ENCODE measurements at regions not wholly inside any gene's neighbourhood (a gene's known extent, or its start where the extent isn't known, plus 50 kb on each side); places are given as distances from the start of the nearest gene placed in this dataset.

- no peak for DNase-seq (ENCODE audit: low read depth)
Observed at GRCh38 chr4:24637173-24637572, 52.8 kb upstream of the DHX15 start.

DNA sequence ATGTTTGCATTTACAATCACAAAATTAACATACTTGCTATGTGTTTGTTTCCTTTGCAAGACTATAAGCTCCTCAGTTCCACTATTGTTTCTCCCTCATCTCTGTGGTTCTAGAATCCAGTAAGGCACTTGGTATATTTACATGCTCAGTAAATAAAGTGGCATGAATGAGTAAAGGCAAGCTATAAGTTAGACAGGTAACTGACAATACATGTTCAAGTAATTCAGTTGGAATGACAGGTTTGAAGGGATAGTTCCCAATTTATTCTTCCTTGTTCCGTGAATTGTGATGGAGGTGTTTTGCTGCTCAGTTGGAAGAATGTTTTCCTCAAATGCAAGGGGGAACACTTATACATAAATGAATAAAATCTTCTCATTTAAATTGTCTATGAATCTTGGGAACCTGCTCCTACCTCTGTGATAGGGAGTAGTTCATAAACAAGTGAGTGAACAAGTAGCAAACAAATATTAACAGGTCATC lies 54.1 kb upstream of the DHX15 start:
- DNase-seq (ENCODE audit: low read depth): no peak

DNA sequence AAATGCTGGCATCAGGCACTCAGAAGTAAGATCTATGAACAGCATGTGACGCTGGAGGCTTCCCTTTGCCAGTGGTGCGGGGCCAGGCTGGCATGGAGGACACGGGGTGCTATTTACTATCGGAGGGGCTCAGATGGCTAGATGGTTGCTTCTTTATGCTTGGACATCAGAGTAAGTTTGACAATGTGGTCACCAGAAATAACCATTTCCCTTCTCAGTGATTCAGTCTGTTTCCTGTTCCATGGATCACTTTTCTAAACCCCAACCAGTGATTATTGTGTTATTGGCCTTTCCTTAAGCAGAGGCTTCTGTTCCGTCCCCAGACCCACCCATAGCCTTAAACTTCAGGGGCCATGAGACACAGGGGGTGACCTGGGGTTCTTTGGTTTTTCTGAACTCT lies 55.4 kb upstream of the DHX15 start:
- DNase-seq (ENCODE audit: low read depth): no peak

- no peak for DNase-seq (ENCODE audit: low read depth)
Observed at GRCh38 chr4:24640366-24640765, 56.0 kb upstream of the DHX15 start.

GRCh38 chr4:24642981-24643547 lies 58.7 kb upstream of the DHX15 start:
- peak; percentile 43 for DNase-seq (ENCODE audit: low read depth)

GRCh38 chr4:24643774-24644520 lies 59.6 kb upstream of the DHX15 start:
- peak; percentile 17 for DNase-seq (ENCODE audit: low read depth)

DNA sequence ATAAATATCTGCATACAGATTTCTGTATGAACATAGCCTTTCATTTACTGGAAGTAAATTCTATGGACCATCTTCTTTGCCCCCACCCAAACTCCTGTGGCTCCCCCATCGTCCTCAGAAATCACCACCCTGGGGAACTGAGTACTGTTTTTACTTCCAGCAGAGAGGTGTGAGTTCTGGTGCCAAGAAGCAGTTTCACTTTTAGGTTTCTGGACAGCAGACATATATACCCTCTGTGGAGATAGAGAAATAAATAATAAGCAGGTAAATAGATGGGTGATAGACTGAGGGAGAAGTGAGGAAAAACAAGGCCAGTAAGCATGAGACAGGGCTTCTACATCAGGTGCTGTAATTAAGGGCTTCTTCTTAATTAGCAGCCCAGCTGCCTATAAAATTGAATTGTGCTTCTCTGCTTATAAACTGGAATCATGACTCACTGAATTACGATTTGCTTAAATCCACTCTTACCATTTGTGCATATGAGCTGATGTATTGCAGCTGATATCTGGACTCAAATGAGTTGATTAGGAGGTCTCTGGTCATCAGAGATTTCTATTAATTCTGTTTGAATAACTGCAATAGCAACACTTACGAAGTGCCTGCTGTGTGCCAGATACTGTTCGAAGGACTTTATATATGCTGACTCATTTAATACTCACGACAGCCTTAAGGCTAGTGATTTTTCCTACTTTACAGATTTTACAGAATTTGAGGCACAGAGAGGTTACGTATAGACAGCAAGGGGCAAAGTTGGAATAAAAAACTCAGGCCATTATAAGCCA lies 60.8 kb upstream of the DHX15 start:
- no peak for DNase-seq (ENCODE audit: low read depth)

GRCh38 chr4:24645765-24646550 lies 61.6 kb upstream of the DHX15 start:
- DNase-seq (ENCODE audit: low read depth): no peak

- no peak for DNase-seq (ENCODE audit: low read depth)
Observed at GRCh38 chr4:24646798-24647460, 62.6 kb upstream of the DHX15 start.

- DNase-seq (ENCODE audit: low read depth): no peak
Observed at GRCh38 chr4:24650849-24651640, 66.7 kb upstream of the DHX15 start.

GRCh38 chr4:24655326-24655725 lies 71.0 kb upstream of the DHX15 start:
- DNase-seq (ENCODE audit: low read depth): no peak

DNA sequence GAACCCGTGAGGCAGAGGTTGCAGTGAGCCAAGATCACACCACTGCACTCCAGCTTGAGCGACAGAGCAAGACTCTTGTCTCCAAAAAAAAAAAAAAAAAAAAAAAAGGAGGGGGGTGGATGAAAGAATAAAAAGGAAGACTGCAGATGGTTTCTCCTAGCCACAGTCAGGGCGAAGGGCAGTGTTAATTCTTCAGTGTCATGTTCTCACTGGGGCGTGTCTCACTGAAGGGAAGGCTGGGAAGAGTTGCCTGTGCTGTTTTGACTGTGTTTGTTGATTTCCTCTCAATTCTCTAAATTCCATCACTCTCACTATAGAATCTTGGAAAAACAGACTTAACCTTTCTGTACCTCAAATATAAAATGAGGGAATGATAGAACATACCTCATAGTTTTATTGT lies 71.6 kb upstream of the DHX15 start:
- no peak for DNase-seq (ENCODE audit: low read depth)

DNA sequence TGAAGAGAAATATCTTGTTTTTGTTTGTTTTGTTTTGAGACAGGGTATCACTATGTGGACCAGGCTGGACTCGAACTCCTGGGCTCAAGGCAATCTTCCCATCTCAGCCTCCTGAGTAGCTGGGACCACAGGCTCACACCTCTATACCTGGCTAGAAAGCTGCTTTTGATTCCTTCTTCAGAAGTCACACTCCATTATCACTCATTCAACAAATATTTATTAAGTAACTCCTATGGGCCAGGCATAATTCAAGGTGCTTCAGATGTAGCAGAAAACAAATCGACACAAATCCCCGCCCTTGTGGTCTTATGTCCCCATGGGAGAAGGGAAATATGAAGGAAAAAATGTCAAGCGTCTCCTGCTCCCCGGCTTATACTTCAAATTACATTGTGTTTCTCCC lies 72.6 kb upstream of the DHX15 start:
- no peak for DNase-seq (ENCODE audit: low read depth)

- peak; percentile 67 for DNase-seq (ENCODE audit: low read depth)
Observed at GRCh38 chr4:24657768-24658617, 73.6 kb upstream of the DHX15 start.

DNA sequence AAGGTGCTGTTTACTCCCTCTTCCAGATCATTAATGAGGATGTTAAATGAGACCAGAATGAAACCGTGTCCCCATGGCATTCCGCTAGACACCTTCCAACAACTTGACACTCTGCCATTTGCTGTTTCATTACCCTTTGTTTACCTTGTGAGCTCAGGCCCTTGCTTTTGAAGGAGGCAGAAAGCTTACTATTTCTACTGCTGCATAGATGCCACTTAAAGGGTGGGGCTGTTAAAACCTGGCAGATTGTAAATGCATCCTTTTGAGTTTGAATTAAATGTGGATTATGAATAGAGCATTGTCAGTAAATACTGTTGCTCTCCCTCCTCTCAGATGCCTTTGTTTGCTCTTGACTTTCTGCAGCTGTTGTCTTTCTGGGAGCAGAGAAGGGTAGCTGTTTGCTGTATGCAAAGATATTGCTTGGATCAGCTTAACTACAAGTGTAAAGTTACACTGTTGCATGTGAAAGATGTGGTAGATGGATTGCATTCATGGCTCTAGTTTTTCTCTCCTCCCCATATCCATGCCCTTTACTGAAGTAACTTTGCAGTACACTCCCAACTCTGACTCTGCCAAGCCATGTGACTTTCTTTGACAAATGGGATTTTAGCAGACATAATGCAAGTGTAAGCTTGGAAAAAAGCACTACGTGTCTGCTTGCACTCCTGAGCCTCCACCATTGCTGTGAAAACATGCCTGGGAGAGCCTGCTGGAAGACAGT lies 75.0 kb upstream of the DHX15 start:
- DNase-seq (ENCODE audit: low read depth): peak; percentile 20

- no peak for DNase-seq (ENCODE audit: low read depth)
Observed at GRCh38 chr4:24662056-24662455, 77.7 kb upstream of the DHX15 start.

DNA sequence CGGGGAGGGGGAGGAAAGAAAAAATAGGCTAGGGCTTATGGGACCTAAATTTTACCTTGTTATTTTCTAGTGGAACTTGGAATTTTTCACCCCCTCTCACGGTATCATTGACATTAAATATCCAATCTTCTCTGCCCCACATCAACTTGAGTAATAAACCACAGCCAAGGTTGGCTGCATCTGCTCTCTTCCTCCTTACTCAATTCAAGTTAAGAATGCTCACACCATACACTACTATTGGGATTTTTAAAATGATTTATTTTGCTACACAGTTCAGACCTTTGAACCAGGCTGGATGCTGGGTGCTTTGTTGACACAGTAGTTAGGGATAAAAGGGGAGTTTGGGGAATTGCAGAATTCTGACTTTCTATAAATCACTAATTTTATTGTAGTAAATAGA lies 78.2 kb upstream of the DHX15 start:
- DNase-seq (ENCODE audit: low read depth): no peak

DNA sequence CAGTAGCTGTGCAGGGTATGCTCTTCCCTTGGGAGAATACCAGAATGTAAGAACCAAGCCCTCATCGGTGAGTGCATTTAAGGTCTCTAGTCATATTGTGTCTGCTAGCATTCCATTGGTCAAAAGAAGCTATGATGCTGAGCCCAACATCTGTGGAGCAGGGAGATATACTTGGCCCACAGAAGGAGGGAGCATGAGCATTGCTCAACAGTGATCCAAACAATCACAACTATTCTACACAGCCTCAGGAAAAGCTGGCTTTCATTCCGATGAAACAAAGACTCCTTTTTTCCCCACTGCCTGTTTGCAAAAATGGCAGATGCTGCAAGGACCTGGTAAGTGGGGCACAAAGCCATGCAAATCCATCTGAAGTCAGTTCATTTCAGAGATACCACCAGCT lies 80.6 kb upstream of the DHX15 start:
- DNase-seq (ENCODE audit: low read depth): no peak

DNA sequence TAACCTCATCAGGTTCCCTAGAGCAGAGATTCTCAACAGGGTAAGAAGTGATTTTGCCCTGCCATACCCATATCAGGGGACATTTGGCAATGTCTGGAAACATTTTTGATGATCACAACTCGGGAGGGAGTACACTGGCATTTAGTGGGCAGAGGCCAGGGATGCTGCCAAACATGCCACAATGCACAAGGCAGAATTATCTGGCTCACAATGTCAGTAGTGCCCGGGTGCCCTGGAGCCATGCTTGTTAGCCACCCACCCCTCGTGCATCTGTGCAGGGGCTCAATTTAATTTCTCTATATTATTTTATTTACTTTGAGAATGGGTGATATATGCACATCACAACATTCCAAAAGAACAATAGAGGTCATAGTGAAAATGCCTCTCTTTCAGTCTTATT lies 82.0 kb upstream of the DHX15 start:
- DNase-seq (ENCODE audit: low read depth): no peak

Data from LHCN-M2 (cell line).